ENCODE measurements at regions not wholly inside any gene's neighbourhood (a gene's known extent, or its start where the extent isn't known, plus 50 kb on each side); places are given as distances from the start of the nearest gene placed in this dataset.
"Not testable (repeated sequence)": the region's sequence is repeated elsewhere in the genome, so short reads cannot be mapped to it uniquely, and the experiment has no call there.

GRCh38 chr9:99489060-99489413 is 267.0 kb downstream of the SEC61B start:
- peaks cover 3% of the 10 kb centered on the region for H3K4me1 Mint-ChIP-seq
- H3K36me3 Mint-ChIP-seq, result no peaks in the 10 kb centered on the region
- H3K27ac Mint-ChIP-seq, result no peak overlapping the region
- no peaks in the 10 kb centered on the region for H3K27me3 Mint-ChIP-seq (ENCODE audit: low read depth)
- H3K4me3 Mint-ChIP-seq, result no peak overlapping the region
- peaks cover 7% of the 10 kb centered on the region for H3K9me3 Mint-ChIP-seq
- DNase-seq (ENCODE audit: low spot score in 2 of 2, unreplicated experiment in 2 of 2), result no peak
- no peak for TF ChIP-seq CTCF (IDR thresholded peaks at IDR 0.05; ENCODE audit: unreplicated experiment)

GRCh38 chr9:99490729-99491128 is 268.6 kb downstream of the SEC61B start:
- DNase-seq (ENCODE audit: low spot score in 2 of 2, unreplicated experiment in 2 of 2), result no peak
- Mint-ChIP-seq H3K4me3 (no peak overlapping the region), H3K9me3 (no peaks in the 10 kb centered on the region), H3K36me3 (no peaks in the 10 kb centered on the region), H3K27me3 (ENCODE audit: low read depth) (no peaks in the 10 kb centered on the region), H3K27ac (no peak overlapping the region), H3K4me1 (peaks cover 3% of the 10 kb centered on the region)
- no peak for TF ChIP-seq CTCF (IDR thresholded peaks at IDR 0.05; ENCODE audit: unreplicated experiment)

GRCh38 chr9:99491408-99492158 is 269.5 kb downstream of the SEC61B start:
- H3K36me3 Mint-ChIP-seq, result no peaks in the 10 kb centered on the region
- H3K27me3 Mint-ChIP-seq (ENCODE audit: low read depth), result no peaks in the 10 kb centered on the region
- DNase-seq (ENCODE audit: low spot score in 2 of 2, unreplicated experiment in 2 of 2), result no peak
- no peaks in the 10 kb centered on the region for H3K9me3 Mint-ChIP-seq
- TF ChIP-seq CTCF (IDR thresholded peaks at IDR 0.05; ENCODE audit: unreplicated experiment), result no peak
- no peak overlapping the region for H3K4me3 Mint-ChIP-seq
- H3K27ac Mint-ChIP-seq, result no peak overlapping the region
- H3K4me1 Mint-ChIP-seq, result peaks cover 3% of the 10 kb centered on the region

- no peak overlapping the region for H3K27ac Mint-ChIP-seq
- no peak for DNase-seq (ENCODE audit: low spot score in 2 of 2, unreplicated experiment in 2 of 2)
- H3K27me3 Mint-ChIP-seq (ENCODE audit: low read depth), result no peaks in the 10 kb centered on the region
- TF ChIP-seq CTCF (IDR thresholded peaks at IDR 0.05; ENCODE audit: unreplicated experiment), result no peak
- H3K36me3 Mint-ChIP-seq, result peaks cover 5% of the 10 kb centered on the region
- peaks cover 7% of the 10 kb centered on the region for H3K9me3 Mint-ChIP-seq
- H3K4me1 Mint-ChIP-seq, result no peaks in the 10 kb centered on the region
- H3K4me3 Mint-ChIP-seq, result no peak overlapping the region
These were observed 275.6 kb downstream of the SEC61B start for GRCh38 chr9:99497641-99498040.

- H3K4me3 Mint-ChIP-seq, result peak overlapping the region; percentile 43
- H3K4me1 Mint-ChIP-seq; H3K27me3 Mint-ChIP-seq (ENCODE audit: low read depth); H3K9me3 Mint-ChIP-seq; H3K27ac Mint-ChIP-seq; H3K36me3 Mint-ChIP-seq; DNase-seq (ENCODE audit: low spot score in 2 of 2, unreplicated experiment in 2 of 2): not testable (repeated sequence)
These were observed 276.9 kb downstream of the SEC61B start for GRCh38 chr9:99498979-99499378.

- Mint-ChIP-seq H3K4me1 (peaks cover 14% of the 10 kb centered on the region), H3K4me3 (no peak overlapping the region), H3K27me3 (ENCODE audit: low read depth) (no peaks in the 10 kb centered on the region), H3K36me3 (no peaks in the 10 kb centered on the region), H3K9me3 (peaks cover 3% of the 10 kb centered on the region), H3K27ac (no peak overlapping the region)
- no peak for DNase-seq (ENCODE audit: low spot score in 2 of 2, unreplicated experiment in 2 of 2)
- no peak for TF ChIP-seq CTCF (IDR thresholded peaks at IDR 0.05; ENCODE audit: unreplicated experiment)
These were observed 283.9 kb downstream of the SEC61B start for GRCh38 chr9:99505936-99506335.
